HG03045 (cell line): ENCODE measurements at regions not wholly inside any gene's neighbourhood (a gene's known extent, or its start where the extent isn't known, plus 50 kb on each side); places are given as distances from the start of the nearest gene placed in this dataset.
"Not testable (repeated sequence)": the region's sequence is repeated elsewhere in the genome, so short reads cannot be mapped to it uniquely, and the experiment has no call there.

Source experiments
- ATAC-seq: cut with Tn5 transposase; IDR thresholded peaks from one replicate; pipeline ENCODE4 v1.9.1; 2021; ENCODE audit warnings: mild to moderate bottlenecking, moderate library complexity; ENCODE audit not compliant: unreplicated experiment

DNA sequence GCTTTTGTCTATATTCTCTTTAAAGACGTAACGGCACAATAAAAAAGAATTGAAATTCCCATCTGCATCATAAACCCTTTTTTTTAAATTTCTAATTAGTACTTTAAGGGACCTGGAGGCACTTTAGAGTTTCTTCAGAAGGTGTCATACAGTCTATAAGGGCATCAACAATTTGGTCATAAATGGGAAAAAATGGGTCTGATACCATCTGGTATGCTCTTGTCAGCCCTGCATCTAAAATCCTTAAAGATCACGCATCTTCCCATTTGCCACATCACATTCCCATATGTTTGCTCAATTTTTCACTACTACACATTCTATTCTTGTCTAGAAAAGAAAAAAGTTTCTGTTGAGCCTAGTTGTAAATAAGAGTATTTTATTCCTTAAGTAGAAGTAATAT is 53.8 kb downstream of the COX7C start:
- no peak for ATAC-seq

DNA sequence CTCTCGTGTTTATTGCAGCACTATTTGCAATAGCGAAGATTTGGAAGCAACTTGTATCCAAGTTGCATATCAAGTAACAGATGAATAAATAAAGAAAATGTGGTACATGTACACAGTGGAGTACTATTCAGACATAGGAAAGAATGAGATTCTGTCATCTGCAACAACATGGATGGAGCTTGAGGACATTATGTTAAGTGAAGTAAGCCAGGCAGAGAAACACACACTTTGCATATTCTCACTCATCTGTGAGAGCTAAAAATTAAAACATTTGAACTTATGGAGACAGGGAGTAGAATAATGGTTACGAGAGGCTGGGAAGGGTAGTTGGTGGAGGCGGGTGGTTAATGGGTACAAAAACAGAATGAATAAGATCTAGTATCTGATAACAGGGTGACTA is 56.3 kb downstream of the COX7C start:
- no peak for ATAC-seq

DNA sequence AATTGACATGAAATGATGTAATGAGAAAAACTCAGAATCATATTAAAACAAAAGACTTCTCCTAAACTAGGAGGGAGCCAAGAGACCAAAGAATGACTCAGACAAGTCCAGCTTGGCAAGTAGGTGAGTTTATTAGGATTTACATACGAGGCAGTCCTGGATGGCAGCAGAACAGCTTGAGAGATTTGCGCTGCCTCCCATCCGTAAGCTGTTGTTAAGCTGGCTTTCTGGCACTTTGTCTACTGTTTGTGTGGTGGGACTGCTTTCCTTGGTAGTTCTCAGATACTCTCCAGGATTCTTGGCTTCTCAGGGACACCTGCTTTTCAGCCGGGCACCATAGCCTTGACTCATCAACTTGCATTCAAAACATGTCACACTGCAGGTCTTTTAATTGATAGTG is 57.6 kb downstream of the COX7C start:
- ATAC-seq = no peak

DNA sequence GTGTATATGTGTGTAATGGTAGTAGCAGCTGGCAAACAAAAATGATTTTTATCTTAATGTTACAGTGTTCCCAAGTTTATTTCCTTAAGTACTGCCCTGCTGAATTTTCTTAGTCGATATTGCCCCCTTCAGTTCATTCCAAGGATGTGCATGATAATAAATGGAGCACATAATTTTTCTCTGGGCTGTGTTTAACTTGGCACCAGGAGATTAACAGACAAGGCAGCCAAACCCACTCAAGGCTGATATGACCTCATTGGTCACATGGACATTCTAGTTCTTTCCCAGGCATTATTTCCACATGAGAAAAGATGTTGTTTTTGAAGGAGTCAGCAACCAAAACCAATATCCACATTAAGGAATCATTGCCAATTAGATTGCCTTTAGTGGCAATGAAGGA is 61.8 kb downstream of the COX7C start:
- no peak for ATAC-seq

DNA sequence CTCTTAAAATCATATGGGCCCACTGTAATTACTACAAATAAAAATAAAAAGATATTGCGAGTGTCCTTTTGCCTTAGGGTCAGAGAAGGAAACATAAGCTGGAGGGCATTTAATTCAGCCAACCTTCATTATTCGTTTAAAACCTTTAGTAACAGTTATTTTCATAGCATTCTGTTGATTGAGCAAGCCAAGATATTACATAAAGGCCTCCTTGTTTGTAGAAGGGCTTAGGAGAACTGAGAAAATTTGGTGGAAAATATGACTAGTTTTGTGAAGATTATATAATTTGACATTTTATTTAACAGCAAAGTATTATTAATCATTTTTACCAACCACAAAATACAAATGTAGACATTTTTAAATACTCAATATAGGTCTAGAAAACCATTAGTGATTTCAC is 62.2 kb downstream of the COX7C start:
- ATAC-seq = no peak

DNA sequence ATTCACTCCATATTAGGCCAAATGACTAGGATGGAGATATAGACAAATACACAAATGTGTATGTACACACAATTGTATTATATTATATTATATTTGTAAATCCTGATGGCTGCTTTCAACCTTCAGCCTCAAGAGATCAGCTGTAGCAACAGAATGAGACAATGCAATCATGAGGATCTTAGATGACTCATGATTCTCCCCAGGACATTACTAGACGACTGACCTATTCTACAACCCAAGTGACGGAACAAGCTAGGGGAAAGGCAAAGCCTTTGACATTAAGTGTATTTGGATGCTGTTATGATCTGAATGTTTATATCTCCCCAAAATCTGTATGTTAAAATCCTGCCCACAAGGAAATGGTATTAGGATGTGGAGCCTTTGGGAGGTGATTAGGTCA is 66.5 kb downstream of the COX7C start:
- ATAC-seq = no peak

GRCh38 chr5:86686046-86686445 is 68.3 kb downstream of the COX7C start:
- ATAC-seq = no peak

- no peak for ATAC-seq
These were observed 70.7 kb downstream of the COX7C start for GRCh38 chr5:86688406-86688805.

DNA sequence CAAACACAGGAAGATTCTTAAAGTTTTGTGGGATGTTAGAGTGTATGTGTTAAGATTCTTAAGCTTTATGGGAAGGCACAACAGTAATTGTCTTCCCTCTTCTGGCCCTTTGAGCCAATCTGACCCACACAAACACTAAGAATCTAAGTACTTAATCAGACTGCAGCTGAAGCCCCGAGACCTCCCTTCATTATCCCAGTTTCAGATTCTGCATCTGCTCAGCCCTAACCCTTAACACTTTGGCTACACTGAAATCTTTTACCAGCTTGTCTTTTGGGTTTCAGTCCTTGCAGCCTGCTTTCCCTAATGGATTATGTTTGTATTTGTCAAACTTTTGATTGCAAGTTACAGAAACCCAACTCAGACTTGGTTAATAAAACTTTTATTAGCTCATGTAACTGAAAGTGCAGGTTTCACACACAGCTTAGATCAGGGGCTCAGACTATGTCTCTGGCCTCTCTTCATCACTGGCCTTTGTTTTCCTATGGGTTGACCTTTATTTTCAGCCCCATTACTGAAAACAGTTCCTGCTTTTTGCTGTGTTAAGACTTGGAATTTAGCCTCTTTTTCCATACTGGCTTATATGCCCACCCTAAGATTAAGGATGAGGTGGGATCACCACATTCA is 71.5 kb downstream of the COX7C start:
- ATAC-seq = no peak

GRCh38 chr5:86709157-86709881 is 91.6 kb downstream of the COX7C start:
- ATAC-seq = no peak

DNA sequence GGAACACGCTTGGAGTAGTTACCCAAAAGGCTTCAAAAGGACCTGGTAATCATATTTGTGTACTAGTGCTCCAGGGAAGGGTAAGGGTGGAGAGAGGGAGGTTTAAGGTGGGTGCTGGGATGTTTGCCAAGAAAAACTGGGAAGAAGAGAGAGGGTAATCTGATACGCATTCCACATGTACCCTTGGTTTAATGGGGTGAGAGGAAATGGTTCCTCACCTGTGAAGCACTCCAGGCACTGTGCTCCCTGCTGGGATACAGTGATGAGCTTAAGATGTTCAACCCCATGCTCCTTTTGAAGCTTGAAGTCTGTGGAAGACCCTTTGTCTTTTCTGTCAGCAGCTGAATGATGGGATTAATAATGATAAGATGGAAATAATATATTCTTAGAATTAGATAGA is 98.4 kb downstream of the COX7C start:
- ATAC-seq = no peak

DNA sequence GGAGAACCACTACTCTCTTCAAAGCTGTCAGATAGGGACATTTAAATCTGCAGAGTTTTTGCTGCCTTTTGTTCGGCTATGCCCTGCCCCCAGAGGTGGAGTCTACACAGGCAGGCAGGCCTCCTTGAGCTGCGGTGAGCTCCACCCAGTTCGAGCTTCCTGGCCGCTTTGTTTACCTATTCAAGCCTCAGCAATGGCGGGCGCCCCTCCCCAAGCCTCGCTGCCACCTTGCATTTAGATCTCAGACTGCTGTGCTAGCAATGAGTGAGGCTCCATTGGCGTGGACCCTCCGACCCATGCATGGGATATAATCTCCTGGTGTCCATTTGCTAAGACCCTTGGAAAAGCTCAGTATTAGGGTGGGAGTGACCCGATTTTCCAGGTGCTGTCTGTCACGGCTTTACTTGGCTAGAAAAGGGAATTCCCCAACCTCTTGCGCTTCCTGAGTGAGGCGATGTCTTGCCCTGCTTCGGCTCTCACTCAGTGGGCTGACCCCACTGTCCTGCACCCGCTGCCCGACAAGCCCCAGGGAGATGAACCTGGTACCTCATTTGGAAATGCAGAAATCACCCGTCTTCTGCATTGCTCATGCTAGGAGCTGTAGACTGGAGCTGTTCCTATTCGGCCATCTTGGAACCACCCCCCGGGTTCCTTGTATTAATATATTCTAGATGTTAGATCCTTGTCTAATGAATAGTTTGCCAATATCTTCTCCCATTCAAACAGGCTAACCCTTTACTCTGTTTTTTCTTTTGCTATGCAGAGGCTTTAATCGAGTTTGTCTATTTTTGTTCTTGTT is 113.8 kb downstream of the COX7C start:
- not testable (repeated sequence) for ATAC-seq

GRCh38 chr5:86735370-86735769 is 117.6 kb downstream of the COX7C start:
- ATAC-seq = no peak

- no peak for ATAC-seq
These were observed 119.8 kb downstream of the COX7C start for GRCh38 chr5:86737579-86737978.

- ATAC-seq = no peak
These were observed 130.9 kb downstream of the COX7C start for GRCh38 chr5:86748538-86749105.

- no peak for ATAC-seq
These were observed 132.1 kb downstream of the COX7C start for GRCh38 chr5:86749841-86750240.

GRCh38 chr5:86756839-86757238 is 139.1 kb downstream of the COX7C start:
- ATAC-seq = no peak

GRCh38 chr5:86757824-86758223 is 140.1 kb downstream of the COX7C start:
- ATAC-seq = no peak

DNA sequence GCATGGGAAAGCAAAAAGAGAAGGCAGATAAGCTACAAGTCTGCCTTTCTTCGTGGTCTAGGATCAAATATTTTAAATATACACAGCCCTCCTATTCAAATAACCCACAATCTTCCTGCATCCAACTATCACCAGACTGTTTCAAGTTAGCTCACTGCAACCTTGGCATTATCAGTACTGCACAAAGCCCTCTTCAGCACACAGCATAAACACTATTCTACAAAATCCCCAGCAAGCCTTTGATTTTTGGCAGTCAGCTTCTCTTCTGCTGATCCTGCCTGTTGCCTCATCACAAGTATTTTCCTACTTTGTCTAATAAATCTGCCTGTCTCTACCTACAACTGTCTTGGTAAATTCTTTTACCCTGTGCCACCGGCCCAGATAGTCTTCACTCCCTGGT is 142.9 kb downstream of the COX7C start:
- no peak for ATAC-seq

- no peak for ATAC-seq
These were observed 146.2 kb downstream of the COX7C start for GRCh38 chr5:86763929-86764328.

DNA sequence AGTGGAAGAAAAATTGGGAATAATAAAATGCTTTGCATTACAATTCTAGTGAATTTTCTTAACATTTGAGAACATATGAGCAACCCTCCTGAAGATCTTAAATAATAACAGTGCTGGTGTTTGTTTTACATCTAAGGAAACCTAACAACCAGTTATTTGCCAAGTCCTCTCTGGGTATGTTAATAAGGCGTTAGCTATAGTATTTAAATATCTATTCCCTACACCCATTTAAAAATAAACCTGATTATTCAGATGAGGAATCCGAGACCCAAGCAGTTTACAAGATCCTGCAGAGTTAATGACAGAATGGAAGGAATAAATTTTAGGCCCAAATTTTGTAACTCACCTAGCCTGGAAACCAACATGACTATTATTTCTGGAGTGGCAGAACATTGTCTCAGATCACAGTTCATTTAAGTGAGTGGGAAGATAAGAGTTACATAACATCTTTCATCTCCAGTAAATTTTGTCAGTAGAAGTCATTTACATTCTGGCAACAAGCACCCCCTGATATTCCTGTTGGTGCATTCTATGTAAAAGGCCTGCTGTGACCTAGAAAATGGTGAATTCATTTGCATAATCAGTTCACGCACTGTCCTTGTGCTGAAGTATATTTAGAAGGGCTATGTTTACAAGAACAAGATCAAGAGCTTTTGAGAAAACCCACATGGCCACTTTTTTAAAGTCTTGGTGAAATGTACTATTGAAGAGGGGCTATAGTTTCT is 148.2 kb downstream of the COX7C start:
- no peak for ATAC-seq
